DOHH2 (cell line): ENCODE measurements at regions not wholly inside any gene's neighbourhood (a gene's known extent, or its start where the extent isn't known, plus 50 kb on each side); places are given as distances from the start of the nearest gene placed in this dataset.

Experiments used
- H3F3A ChIP-seq: fragments of 200-600 bp; sonication (generic), shearing (Covaris generic); 2 replicates; pipeline ENCODE4 v1.6.0; 2016; ENCODE audit warnings: antibody characterized with exemption, mild to moderate bottlenecking; ENCODE audit not compliant: control insufficient read depth, insufficient read depth
- H3K27ac ChIP-seq: fragments of 200-600 bp; sonication (generic); 2 replicates; pipeline ENCODE4 v1.5.1; 2014; ENCODE audit warnings: low read depth, mild to moderate bottlenecking, low read length, moderate library complexity
- H3K27me3 ChIP-seq: fragments of 200-600 bp; sonication (generic); 2 replicates; pipeline ENCODE4 v1.6.1; 2014; ENCODE audit warnings: mild to moderate bottlenecking, low read length, mixed read lengths; ENCODE audit not compliant: control insufficient read depth
- H3K36me3 ChIP-seq: fragments of 200-600 bp; sonication (generic); 2 replicates; pipeline ENCODE4 v1.6.1; 2014; ENCODE audit warnings: mild to moderate bottlenecking, low read length, moderate library complexity, mixed read lengths; ENCODE audit not compliant: control insufficient read depth
- H3K4me1 ChIP-seq: fragments of 200-600 bp; sonication (generic); 2 replicates; pipeline ENCODE4 v1.6.1; 2014; ENCODE audit warnings: mild to moderate bottlenecking, low read length, mixed read lengths; ENCODE audit not compliant: control insufficient read depth
- H3K4me2 ChIP-seq: fragments of 200-600 bp; sonication (generic); 2 replicates; pipeline ENCODE4 v1.6.0; 2014; ENCODE audit warnings: mild to moderate bottlenecking, low read length, moderate library complexity
- H3K4me3 ChIP-seq: fragments of 200-600 bp; sonication (generic); 2 replicates; pipeline ENCODE4 v1.5.1; 2014; ENCODE audit warnings: mild to moderate bottlenecking, low read length, mixed read lengths
- H3K79me2 ChIP-seq: fragments of 200-600 bp; sonication (generic); 2 replicates; pipeline ENCODE4 v1.6.1; 2014; ENCODE audit warnings: mild to moderate bottlenecking, low read length, mixed read lengths; ENCODE audit not compliant: control insufficient read depth
- H3K9me2 ChIP-seq: fragments of 200-600 bp; sonication (generic); replicated peaks from 2 replicates; pipeline ENCODE4 v1.6.1; 2014; ENCODE audit warnings: mild to moderate bottlenecking, low read length, mixed read lengths; ENCODE audit not compliant: control insufficient read depth
- H3K9me3 ChIP-seq: fragments of 200-600 bp; sonication (generic); 2 replicates; pipeline ENCODE4 v1.6.1; 2014; ENCODE audit warnings: antibody characterized with exemption, low read length, mixed read lengths; ENCODE audit not compliant: control insufficient read depth, insufficient read depth
- H4K20me1 ChIP-seq: fragments of 200-600 bp; sonication (generic); 2 replicates; pipeline ENCODE4 v1.6.0; 2014; ENCODE audit warnings: low read depth, mild to moderate bottlenecking, antibody characterized with exemption, low read length, moderate library complexity; ENCODE audit not compliant: control insufficient read depth, insufficient read depth
- CTCF ChIP-seq: fragments of 200-600 bp; sonication (generic); IDR thresholded peaks from one replicate; pipeline ENCODE4 v1.5.1; 2014; ENCODE audit warnings: antibody characterized with exemption, mild to moderate bottlenecking, low read depth, low read length; ENCODE audit not compliant: poor library complexity, severe bottlenecking
- EZH2phosphoT487 ChIP-seq: fragments of 200-600 bp; sonication (generic); IDR thresholded peaks from 2 replicates; pipeline ENCODE4 v1.6.1; 2017; ENCODE audit warnings: borderline replicate concordance, mild to moderate bottlenecking, antibody characterized with exemption, low read length, moderate library complexity, mixed read lengths

GRCh38 chr3:76958861-76959260 is 81.0 kb upstream of the ROBO2 start:
- Histone ChIP-seq H3F3A (no peaks in the 10 kb centered on the region), H3K79me2 (no peaks in the 10 kb centered on the region), H3K27me3 (no peaks in the 10 kb centered on the region), H3K9me3 (no peaks in the 10 kb centered on the region), H4K20me1 (no peaks in the 10 kb centered on the region), H3K4me2 (no peak overlapping the region), H3K9me2 (no peaks in the 10 kb centered on the region), H3K4me3 (no peak overlapping the region), H3K4me1 (no peaks in the 10 kb centered on the region), H3K36me3 (no peaks in the 10 kb centered on the region), H3K27ac (no peak overlapping the region)
- no peak for TF ChIP-seq EZH2phosphoT487
- no peak for TF ChIP-seq CTCF

- Histone ChIP-seq H3K36me3 (no peaks in the 10 kb centered on the region), H3K4me2 (no peak overlapping the region), H3K9me3 (no peaks in the 10 kb centered on the region; the same call in 1 of the 2 replicates), H3K4me1 (no peaks in the 10 kb centered on the region), H3K4me3 (no peak overlapping the region), H3F3A (no peaks in the 10 kb centered on the region), H3K27me3 (no peaks in the 10 kb centered on the region), H3K27ac (no peak overlapping the region), H3K9me2 (no peaks in the 10 kb centered on the region), H4K20me1 (no peaks in the 10 kb centered on the region), H3K79me2 (no peaks in the 10 kb centered on the region)
- TF ChIP-seq CTCF (no peak), EZH2phosphoT487 (no peak)
Measured at GRCh38 chr3:76961284-76961683, 78.6 kb upstream of the ROBO2 start.

- Histone ChIP-seq H3K4me2 (no peak overlapping the region), H3K9me2 (no peaks in the 10 kb centered on the region), H4K20me1 (no peaks in the 10 kb centered on the region), H3K27ac (no peak overlapping the region), H3K79me2 (no peaks in the 10 kb centered on the region), H3K4me3 (no peak overlapping the region), H3K4me1 (no peaks in the 10 kb centered on the region), H3K36me3 (no peaks in the 10 kb centered on the region), H3F3A (no peaks in the 10 kb centered on the region), H3K9me3 (no peaks in the 10 kb centered on the region; the same call in 1 of the 2 replicates), H3K27me3 (no peaks in the 10 kb centered on the region)
- TF ChIP-seq CTCF (no peak), EZH2phosphoT487 (no peak)
Measured at GRCh38 chr3:76965122-76965725, 74.7 kb upstream of the ROBO2 start.
